OCI-LY3 (cell line): ENCODE measurements at regions not wholly inside any gene's neighbourhood (a gene's known extent, or its start where the extent isn't known, plus 50 kb on each side); places are given as distances from the start of the nearest gene placed in this dataset.

Experiments used
- CTCF ChIP-seq: fragments of 200-600, 300-600 bp; sonication (generic); IDR thresholded peaks from 2 replicates; pipeline ENCODE4 v1.5.1; 2014; ENCODE audit warnings: antibody characterized with exemption, low read length, low read depth
- EZH2phosphoT487 ChIP-seq: fragments of 200-600 bp; shearing (Covaris generic); IDR thresholded peaks from 2 replicates; pipeline ENCODE4 v1.6.1; 2018; ENCODE audit warnings: antibody characterized with exemption, mixed run types, low read depth

- TF ChIP-seq CTCF: no peak
- TF ChIP-seq EZH2phosphoT487: no peak
These were observed 422.0 kb downstream of the CDC14C start for GRCh38 chr7:49346195-49346899.
